ENCODE measurements at regions not wholly inside any gene's neighbourhood (a gene's known extent, or its start where the extent isn't known, plus 50 kb on each side); places are given as distances from the start of the nearest gene placed in this dataset.

DNA sequence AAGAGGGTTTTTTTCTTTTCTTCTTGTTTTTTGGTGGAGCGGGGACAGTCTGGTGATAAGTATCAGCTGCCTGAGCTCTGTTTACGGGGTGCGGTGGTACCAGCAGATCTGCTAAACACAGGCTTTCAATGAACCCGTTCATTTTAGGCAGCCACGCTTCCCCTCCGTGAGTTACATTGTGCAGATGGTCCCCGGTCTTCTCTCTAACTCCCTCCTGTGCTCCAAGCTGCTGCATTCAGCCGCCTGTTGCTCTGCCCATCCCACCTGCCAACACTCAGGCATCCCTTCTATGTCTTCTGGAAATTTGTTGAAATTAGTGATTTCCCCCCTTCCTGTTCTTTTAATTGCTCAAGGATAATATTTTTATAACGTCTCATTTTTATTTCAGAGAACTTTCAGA lies 82.1 kb upstream of the ELAC2 start:
- TF ChIP-seq, protein P1, sequence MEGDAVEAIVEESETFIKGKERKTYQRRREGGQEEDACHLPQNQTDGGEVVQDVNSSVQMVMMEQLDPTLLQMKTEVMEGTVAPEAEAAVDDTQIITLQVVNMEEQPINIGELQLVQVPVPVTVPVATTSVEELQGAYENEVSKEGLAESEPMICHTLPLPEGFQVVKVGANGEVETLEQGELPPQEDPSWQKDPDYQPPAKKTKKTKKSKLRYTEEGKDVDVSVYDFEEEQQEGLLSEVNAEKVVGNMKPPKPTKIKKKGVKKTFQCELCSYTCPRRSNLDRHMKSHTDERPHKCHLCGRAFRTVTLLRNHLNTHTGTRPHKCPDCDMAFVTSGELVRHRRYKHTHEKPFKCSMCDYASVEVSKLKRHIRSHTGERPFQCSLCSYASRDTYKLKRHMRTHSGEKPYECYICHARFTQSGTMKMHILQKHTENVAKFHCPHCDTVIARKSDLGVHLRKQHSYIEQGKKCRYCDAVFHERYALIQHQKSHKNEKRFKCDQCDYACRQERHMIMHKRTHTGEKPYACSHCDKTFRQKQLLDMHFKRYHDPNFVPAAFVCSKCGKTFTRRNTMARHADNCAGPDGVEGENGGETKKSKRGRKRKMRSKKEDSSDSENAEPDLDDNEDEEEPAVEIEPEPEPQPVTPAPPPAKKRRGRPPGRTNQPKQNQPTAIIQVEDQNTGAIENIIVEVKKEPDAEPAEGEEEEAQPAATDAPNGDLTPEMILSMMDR (IDR thresholded peaks at IDR 0.05 in 8 of 11, conservative IDR thresholded peaks at IDR 0.05 in 3 of 11), result no peak
- TF ChIP-seq POLR2A (IDR thresholded peaks at IDR 0.05), result no peak

Data from spleen (tissue), 7 donors.